Hematopoietic multipotent progenitor cell treated with erythropoietin and hydrocortisone succinate and interleukin-3 and kit ligand, for 6 days (in vitro differentiated cells): ENCODE measurements at regions not wholly inside any gene's neighbourhood (a gene's known extent, or its start where the extent isn't known, plus 50 kb on each side); places are given as distances from the start of the nearest gene placed in this dataset.
"Not testable (repeated sequence)": the region's sequence is repeated elsewhere in the genome, so short reads cannot be mapped to it uniquely, and the experiment has no call there.

ENCODE experiments used
- DNase-seq: peaks from one replicate; pipeline ENCODE4 v3.0.0-alpha.2; 2015

DNA sequence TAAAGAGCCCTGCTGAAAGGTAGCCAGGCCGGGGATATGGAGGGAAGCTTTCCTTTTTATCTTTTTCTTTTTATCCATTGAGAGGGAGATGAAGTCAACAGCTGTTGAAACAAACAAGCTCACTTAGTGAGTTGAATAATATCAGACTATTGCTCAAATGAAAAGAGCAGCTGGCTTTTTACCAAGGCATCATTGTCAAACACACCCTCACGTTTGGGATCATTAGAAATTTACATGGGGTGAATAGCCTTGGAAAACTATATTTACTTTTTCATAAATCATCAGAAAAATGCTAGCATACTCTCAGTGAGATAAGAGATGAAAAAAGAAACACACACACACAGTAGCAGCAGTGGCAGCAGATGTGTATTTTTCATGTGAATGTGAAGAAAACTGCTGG lies 71.5 kb upstream of the HNMT start:
- no peak for DNase-seq

DNA sequence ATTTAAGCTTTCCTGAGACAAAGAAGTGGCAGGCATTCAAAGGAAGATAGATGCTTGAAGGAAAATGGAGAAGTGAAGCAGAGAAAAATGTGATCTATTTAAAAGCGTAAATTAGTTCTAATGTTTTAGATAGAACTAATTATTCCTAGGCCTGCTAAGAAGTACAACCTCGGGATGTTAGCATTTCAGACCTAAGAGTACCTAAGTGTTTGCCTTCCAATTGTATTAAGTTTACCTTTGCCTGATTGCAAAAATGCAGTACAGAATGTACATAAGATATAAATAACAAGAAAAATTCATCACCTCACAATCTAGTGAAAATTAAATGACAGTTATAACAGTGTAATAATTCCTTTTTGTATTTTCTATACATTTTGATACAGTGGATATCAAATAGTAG lies 71.1 kb upstream of the HNMT start:
- no peak for DNase-seq

- DNase-seq = no peak
Observed at GRCh38 chr2:137896467-137896866, 67.8 kb upstream of the HNMT start.

DNA sequence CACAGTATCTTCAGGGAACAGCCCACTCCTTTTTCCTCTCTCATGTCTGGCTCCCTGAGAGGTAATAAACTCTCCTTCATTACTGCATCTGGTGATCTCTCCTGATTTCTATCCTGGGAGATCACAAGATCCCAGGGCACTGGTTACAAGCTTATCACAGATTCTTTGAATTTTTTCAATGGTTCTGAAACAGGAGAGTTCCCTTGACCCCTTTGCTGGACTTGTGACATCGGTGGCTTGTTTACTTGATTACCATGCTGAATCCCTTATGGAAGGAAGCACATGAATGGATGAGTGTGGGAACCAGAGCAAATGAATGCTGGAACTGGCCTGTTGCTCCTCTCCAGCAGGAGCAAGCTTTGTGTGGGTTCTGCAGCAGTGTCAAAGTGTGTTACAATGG lies 67.2 kb upstream of the HNMT start:
- no peak for DNase-seq

- DNase-seq = no peak
Observed at GRCh38 chr2:137900421-137901141, 63.7 kb upstream of the HNMT start.

DNA sequence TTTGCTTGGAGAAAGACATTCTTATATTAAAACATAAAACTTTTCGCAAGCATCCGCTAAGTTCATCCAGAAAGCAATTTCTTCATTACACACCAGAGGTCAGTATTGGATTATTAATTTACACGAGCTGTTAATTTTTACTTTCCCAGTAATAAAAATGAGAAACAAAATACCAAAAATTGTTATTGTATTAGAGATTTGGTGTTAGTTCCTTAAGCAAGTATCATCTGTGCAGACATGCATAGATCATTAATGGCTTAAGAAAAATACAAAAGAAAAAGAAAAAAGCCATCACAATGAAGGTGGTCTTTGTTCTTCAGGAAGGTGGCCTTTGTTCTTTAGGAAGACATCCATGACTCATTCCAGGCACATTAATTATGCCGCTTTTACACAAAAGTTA lies 53.6 kb upstream of the HNMT start:
- peak; percentile 57 for DNase-seq

DNA sequence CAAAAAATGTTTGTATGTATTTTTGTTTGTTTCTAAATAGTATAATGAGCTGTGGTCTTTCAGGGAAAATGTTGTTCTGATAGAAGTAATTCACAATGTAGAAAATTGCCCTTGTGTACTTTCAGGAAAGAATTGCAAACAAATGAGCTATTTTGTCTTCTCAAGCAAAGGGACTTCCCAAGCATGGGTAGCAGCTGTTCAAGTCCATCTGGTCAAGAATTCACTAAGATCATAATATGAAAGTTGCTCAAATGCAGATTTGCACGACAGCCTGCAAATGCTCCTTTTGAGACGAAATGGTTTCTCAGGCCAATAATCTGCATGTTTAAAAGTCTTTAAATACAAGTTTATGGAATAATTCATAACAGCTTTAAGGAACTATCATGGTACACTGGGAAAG lies 51.9 kb upstream of the HNMT start:
- no peak for DNase-seq

DNA sequence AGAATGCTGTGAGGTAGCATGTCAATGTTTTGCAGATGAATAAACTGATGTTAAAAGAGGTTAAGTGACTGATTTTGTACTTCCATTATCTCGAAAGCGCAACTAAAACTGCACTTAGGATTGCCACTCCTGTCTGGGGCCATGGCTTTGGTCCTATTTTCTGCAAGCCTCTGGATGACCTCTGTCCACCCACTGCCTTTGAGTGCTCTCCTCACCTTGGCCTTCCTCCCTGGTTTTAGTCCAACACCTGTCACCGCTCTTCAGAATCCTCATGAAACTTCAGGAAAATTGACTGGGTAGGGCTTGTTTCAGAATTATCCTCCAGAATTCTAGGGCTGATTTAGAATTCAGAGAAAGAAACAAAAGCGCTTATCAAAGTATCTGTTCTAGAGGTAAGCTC lies 51.1 kb upstream of the HNMT start:
- DNase-seq = no peak

DNA sequence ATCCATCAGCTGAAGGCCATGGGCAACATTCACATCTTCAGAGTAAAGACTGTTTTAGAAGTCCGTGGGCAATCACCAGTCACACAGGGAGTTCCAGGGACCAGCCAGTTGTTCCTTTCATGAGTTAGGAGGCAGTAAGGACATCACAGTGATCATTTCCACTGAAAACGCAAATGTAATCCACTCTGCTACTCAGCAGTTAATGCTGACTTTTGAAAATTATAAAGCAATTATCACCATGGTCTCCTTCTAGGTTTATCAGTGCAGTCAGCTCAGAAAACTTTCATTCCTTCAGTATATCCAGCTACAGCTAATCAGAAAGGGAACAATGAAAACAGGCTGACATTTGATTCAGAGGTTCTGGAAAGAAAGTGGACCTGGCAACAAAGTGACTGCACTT lies 50.6 kb upstream of the HNMT start:
- not testable (repeated sequence) for DNase-seq
